ENCODE measurements at regions not wholly inside any gene's neighbourhood (a gene's known extent, or its start where the extent isn't known, plus 50 kb on each side); places are given as distances from the start of the nearest gene placed in this dataset.

DNA sequence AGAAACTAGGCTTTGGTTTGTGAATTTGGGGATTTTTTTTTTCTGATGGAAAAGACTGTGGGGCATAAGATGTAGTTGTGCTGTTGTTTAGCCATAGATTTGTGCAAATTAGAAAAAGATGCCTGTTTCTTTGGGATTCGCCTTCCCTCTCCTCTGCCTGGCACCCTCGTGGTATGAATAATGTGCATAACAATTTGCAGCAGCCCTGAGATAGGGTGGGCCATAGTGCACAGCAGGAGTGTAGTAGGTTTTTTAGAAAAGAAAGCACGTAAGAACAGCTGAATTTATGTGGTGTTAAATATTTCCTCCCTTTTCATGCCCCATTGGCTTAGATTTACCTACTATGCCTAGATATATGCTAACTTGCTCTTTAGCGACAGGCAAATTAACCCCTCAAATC, 158.9 kb downstream of the PTGER3 start (continued):
- TF ChIP-seq, protein P1, sequence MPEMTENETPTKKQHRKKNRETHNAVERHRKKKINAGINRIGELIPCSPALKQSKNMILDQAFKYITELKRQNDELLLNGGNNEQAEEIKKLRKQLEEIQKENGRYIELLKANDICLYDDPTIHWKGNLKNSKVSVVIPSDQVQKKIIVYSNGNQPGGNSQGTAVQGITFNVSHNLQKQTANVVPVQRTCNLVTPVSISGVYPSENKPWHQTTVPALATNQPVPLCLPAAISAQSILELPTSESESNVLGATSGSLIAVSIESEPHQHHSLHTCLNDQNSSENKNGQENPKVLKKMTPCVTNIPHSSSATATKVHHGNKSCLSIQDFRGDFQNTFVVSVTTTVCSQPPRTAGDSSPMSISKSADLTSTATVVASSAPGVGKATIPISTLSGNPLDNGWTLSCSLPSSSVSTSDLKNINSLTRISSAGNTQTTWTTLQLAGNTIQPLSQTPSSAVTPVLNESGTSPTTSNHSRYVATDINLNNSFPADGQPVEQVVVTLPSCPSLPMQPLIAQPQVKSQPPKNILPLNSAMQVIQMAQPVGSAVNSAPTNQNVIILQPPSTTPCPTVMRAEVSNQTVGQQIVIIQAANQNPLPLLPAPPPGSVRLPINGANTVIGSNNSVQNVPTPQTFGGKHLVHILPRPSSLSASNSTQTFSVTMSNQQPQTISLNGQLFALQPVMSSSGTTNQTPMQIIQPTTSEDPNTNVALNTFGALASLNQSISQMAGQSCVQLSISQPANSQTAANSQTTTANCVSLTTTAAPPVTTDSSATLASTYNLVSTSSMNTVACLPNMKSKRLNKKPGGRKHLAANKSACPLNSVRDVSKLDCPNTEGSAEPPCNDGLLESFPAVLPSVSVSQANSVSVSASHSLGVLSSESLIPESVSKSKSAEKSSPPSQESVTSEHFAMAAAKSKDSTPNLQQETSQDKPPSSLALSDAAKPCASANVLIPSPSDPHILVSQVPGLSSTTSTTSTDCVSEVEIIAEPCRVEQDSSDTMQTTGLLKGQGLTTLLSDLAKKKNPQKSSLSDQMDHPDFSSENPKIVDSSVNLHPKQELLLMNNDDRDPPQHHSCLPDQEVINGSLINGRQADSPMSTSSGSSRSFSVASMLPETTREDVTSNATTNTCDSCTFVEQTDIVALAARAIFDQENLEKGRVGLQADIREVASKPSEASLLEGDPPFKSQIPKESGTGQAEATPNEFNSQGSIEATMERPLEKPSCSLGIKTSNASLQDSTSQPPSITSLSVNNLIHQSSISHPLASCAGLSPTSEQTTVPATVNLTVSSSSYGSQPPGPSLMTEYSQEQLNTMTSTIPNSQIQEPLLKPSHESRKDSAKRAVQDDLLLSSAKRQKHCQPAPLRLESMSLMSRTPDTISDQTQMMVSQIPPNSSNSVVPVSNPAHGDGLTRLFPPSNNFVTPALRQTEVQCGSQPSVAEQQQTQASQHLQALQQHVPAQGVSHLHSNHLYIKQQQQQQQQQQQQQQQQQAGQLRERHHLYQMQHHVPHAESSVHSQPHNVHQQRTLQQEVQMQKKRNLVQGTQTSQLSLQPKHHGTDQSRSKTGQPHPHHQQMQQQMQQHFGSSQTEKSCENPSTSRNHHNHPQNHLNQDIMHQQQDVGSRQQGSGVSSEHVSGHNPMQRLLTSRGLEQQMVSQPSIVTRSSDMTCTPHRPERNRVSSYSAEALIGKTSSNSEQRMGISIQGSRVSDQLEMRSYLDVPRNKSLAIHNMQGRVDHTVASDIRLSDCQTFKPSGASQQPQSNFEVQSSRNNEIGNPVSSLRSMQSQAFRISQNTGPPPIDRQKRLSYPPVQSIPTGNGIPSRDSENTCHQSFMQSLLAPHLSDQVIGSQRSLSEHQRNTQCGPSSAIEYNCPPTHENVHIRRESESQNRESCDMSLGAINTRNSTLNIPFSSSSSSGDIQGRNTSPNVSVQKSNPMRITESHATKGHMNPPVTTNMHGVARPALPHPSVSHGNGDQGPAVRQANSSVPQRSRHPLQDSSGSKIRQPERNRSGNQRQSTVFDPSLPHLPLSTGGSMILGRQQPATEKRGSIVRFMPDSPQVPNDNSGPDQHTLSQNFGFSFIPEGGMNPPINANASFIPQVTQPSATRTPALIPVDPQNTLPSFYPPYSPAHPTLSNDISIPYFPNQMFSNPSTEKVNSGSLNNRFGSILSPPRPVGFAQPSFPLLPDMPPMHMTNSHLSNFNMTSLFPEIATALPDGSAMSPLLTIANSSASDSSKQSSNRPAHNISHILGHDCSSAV (CRISPR knock-in tag; IDR thresholded peaks at IDR 0.05; ENCODE audit: borderline replicate concordance), result no peak
- TF ChIP-seq, protein P2, sequence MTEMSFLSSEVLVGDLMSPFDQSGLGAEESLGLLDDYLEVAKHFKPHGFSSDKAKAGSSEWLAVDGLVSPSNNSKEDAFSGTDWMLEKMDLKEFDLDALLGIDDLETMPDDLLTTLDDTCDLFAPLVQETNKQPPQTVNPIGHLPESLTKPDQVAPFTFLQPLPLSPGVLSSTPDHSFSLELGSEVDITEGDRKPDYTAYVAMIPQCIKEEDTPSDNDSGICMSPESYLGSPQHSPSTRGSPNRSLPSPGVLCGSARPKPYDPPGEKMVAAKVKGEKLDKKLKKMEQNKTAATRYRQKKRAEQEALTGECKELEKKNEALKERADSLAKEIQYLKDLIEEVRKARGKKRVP (CRISPR knock-in tag; IDR thresholded peaks at IDR 0.05), result no peak
- TF ChIP-seq, protein P3, sequence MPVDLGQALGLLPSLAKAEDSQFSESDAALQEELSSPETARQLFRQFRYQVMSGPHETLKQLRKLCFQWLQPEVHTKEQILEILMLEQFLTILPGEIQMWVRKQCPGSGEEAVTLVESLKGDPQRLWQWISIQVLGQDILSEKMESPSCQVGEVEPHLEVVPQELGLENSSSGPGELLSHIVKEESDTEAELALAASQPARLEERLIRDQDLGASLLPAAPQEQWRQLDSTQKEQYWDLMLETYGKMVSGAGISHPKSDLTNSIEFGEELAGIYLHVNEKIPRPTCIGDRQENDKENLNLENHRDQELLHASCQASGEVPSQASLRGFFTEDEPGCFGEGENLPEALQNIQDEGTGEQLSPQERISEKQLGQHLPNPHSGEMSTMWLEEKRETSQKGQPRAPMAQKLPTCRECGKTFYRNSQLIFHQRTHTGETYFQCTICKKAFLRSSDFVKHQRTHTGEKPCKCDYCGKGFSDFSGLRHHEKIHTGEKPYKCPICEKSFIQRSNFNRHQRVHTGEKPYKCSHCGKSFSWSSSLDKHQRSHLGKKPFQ (CRISPR knock-in tag; IDR thresholded peaks at IDR 0.05; ENCODE audit: insufficient replicate concordance), result no peak
